HepG2 (cell line): ENCODE measurements at regions not wholly inside any gene's neighbourhood (a gene's known extent, or its start where the extent isn't known, plus 50 kb on each side); places are given as distances from the start of the nearest gene placed in this dataset.

Experiments
- ATAC-seq: fragments of 200-7000 bp; cut with Tn5 transposase; 3 replicates; pipeline ENCODE4 v1.9.1; 2020; ENCODE audit warnings: mild to moderate bottlenecking, moderate library complexity
- BruUV-seq: library from RNA; stranded (reverse); fragments of 400-500 nt; replicated peaks from 2 replicates; lab custom pipeline; 2021; lab: Mats Ljungman, UMichigan
- CTCF ChIA-PET: fragments of 300-600 bp; formaldehyde crosslinking; extraction: SDS; loops from one replicate; lab custom pipeline; 2021; ENCODE audit warnings: low total read pairs, inconsistent platforms, low intra/inter-chr PET ratio; lab: Yijun Ruan, JAX
- POLR2A ChIA-PET: fragments of 350-600 bp; sonication (Branson Sonifier 250); formaldehyde crosslinking; loops from one replicate; lab custom pipeline; 2020; ENCODE audit warnings: antibody characterized with exemption, inconsistent platforms; lab: Yijun Ruan, JAX
- DNase-seq: peaks from one replicate; pipeline ENCODE4 v3.0.0-alpha.2; 2015; ENCODE audit warnings: low spot score
- FAIRE-seq: peaks from 3 replicates; lab custom pipeline; 2011; peaks lifted over from hg19 to GRCh38; lab: Jason Lieb, UNC
- H2AFZ ChIP-seq: one replicate; pipeline ENCODE4 v1.6.1; 2011; ENCODE audit warnings: low read length, inconsistent platforms
- H3K27ac ChIP-seq: fragments of 300-600 bp; 3 replicates; pipeline ENCODE4 v1.8.0; 2011; ENCODE audit warnings: mixed run types, mild to moderate bottlenecking, mixed read lengths, low read length, inconsistent platforms; ENCODE audit not compliant: insufficient read depth; ENCODE audit errors: extremely low read length
- H3K27me3 ChIP-seq, 2 experiments: fragments of 200-600 bp in 1 of 2; 2 replicates in 1 of 2; 3 replicates in 1 of 2; pipeline versions ENCODE4 v1.6.0 to v1.8.0; 2011; ENCODE audit warnings: low read length in 2 of 2, mild to moderate bottlenecking in 2 of 2, moderate library complexity in 2 of 2, inconsistent platforms in 1 of 2; ENCODE audit not compliant: insufficient read depth in 2 of 2, control insufficient read depth in 1 of 2
- H3K36me3 ChIP-seq, 2 experiments: fragments of 200-600 bp in 1 of 2; replicated peaks in 1 of 2; 2 replicates in 1 of 2; 3 replicates in 1 of 2; pipeline versions ENCODE4 v1.5.1 to v1.8.0; 2011; ENCODE audit warnings: low read length in 2 of 2, inconsistent platforms in 1 of 2; ENCODE audit not compliant: insufficient read depth in 2 of 2, control insufficient read depth in 1 of 2
- H3K4me1 ChIP-seq: 2 replicates; pipeline ENCODE4 v1.5.1; 2012; ENCODE audit warnings: low read length, inconsistent platforms; ENCODE audit not compliant: insufficient read depth
- H3K4me2 ChIP-seq: 2 replicates; pipeline ENCODE4 v1.6.0; 2011; ENCODE audit warnings: low read depth, low read length, inconsistent platforms
- H3K4me3 ChIP-seq, 3 experiments: fragments of 200-600 bp in 1 of 3; sonication (generic), shearing (Covaris generic) in 1 of 3; replicated peaks in 1 of 3; 2 replicates each; pipeline ENCODE4 v1.5.1; 2011 to 2016; ENCODE audit warnings: low read length in 3 of 3, inconsistent platforms in 2 of 3, low read depth in 2 of 3, mild to moderate bottlenecking in 2 of 3, control low read depth in 1 of 3, mixed read lengths in 1 of 3; ENCODE audit not compliant: insufficient read depth in 1 of 3
- H3K79me2 ChIP-seq: one replicate; pipeline ENCODE4 v1.6.1; 2011; ENCODE audit warnings: low read length, inconsistent platforms; ENCODE audit not compliant: insufficient read depth
- H3K9ac ChIP-seq: 2 replicates; pipeline ENCODE4 v1.6.0; 2011; ENCODE audit warnings: mild to moderate bottlenecking, low read depth, low read length, inconsistent platforms; ENCODE audit not compliant: insufficient read depth
- H3K9me3 ChIP-seq: 2 replicates; pipeline ENCODE4 v1.5.1; 2012; ENCODE audit warnings: mild to moderate bottlenecking, low read length
- H4K20me1 ChIP-seq: 2 replicates; pipeline ENCODE4 v1.6.0; 2011; ENCODE audit warnings: inconsistent platforms, mild to moderate bottlenecking, low read length, moderate library complexity; ENCODE audit not compliant: insufficient read depth
- BRCA1 ChIP-seq: sonication (generic); formaldehyde crosslinking; IDR thresholded peaks from 2 replicates; pipeline ENCODE4 v1.4.0; 2020; ENCODE audit warnings: missing genetic modification reagents
- SMAD1 ChIP-seq: sonication (generic); formaldehyde crosslinking; IDR thresholded peaks from 2 replicates; pipeline ENCODE4 v1.4.0; 2020; ENCODE audit warnings: missing genetic modification reagents, low read depth, mild to moderate bottlenecking, borderline replicate concordance
- ZBTB21 ChIP-seq: sonication (generic); formaldehyde crosslinking; IDR thresholded peaks from 2 replicates; pipeline ENCODE4 v1.4.0; 2020; ENCODE audit warnings: missing genetic modification reagents
- WGBS: methylation state at CpG from one replicate; pipeline ENCODE4 v1.1.6; 2017; ENCODE audit warnings: low lambda C conversion rate; 5-methylcytosine and 5-hydroxymethylcytosine counted together
- in situ Hi-C: cut with HindIII; loops from 2 replicates; pipeline ENCODE4 v1.10.0; 2017; ENCODE audit warnings: low pct_unique_long_range_greater_than_20kb; ENCODE audit not compliant: extremely low pct_ligation_motif_present
- intact Hi-C: fragments of 100-400 bp; cut with micrococcal nuclease; formaldehyde crosslinking; loops from one replicate; pipeline ENCODE4 v1.10.0; 2022; ENCODE audit not compliant: unreplicated experiment
- TF ChIP-seq, protein P1 (sequence below): sonication (generic); formaldehyde crosslinking; IDR thresholded peaks from 2 replicates; pipeline ENCODE4 v1.4.0; 2020; ENCODE audit warnings: missing genetic modification reagents

DNA sequence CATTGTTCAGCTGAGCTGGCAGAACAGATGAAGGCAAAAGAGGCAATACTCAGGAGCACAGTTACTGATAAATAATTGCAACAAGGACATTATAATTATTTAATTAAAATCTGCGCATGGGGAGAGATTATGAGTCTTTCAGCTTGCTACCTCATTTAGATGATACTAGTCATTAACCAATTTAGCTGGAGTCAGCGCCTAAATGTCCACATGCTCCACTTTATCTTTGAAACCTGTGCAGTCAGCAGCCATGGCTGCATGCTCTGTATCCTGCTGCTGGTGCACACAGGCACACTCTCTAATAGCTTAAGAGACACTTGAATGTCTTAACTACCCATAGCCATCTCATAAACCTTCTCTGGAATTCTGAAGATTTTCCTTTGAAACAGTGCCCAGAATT lies 196.8 kb downstream of the PPP1R3A start:
- ChIA-PET POLR2A (no interaction called here), CTCF (no interaction called here)
- no peak overlapping the region for H2AFZ ChIP-seq
- FAIRE-seq (no peak), DNase-seq (no peak)
- no peak overlapping the region for H3K4me3 ChIP-seq
- BruUV-seq, result no TSS peak
- intact Hi-C loops (no loop called here), in situ Hi-C loops (loop anchor here (25.0 kb wide), 1 partner anchor 1185 kb away; no protein-coding TSS in a partner anchor)
- H3K9ac ChIP-seq, result no peak overlapping the region
- H3K27me3 ChIP-seq, result no peaks in the 10 kb centered on the region
- 6% methylated on average over 2 of the region's 2 CpGs for WGBS
- no peaks in the 10 kb centered on the region for H3K9me3 ChIP-seq
- TF ChIP-seq, protein P1, sequence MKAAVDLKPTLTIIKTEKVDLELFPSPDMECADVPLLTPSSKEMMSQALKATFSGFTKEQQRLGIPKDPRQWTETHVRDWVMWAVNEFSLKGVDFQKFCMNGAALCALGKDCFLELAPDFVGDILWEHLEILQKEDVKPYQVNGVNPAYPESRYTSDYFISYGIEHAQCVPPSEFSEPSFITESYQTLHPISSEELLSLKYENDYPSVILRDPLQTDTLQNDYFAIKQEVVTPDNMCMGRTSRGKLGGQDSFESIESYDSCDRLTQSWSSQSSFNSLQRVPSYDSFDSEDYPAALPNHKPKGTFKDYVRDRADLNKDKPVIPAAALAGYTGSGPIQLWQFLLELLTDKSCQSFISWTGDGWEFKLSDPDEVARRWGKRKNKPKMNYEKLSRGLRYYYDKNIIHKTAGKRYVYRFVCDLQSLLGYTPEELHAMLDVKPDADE (CRISPR knock-in tag), result no peak
- TF ChIP-seq ZBTB21 (CRISPR knock-in tag), result no peak
- TF ChIP-seq, all 625 proteins: peak for 0
- no peaks in the 10 kb centered on the region for H3K79me2 ChIP-seq
- H3K4me1 ChIP-seq, result no peaks in the 10 kb centered on the region
- no peaks in the 10 kb centered on the region for H3K36me3 ChIP-seq
- H3K27ac ChIP-seq, result no peak overlapping the region
- no peak for ATAC-seq
- H4K20me1 ChIP-seq, result no peaks in the 10 kb centered on the region
- no peak overlapping the region for H3K4me2 ChIP-seq

DNA sequence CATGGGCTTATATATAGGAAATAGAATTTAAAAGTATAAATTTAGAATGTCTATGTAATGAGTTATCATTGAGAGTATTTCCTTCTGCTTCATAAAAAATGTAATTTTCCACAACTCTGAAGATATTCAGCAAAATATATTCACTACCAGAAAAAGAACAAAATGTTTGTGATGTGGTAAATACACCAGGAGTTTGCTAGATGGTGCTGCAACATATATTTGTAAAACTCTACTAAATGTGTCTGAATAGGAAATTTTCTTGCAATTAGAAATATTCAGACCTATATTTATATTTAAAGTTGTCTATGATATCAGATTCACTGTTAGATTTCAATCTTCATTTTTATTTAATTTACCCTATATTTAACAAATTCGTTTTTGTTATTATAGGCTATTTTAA lies 201.1 kb downstream of the PPP1R3A start:
- intact Hi-C loops, result loop anchor here (10.0 kb wide), 1 partner anchor 563 kb away; no protein-coding TSS in a partner anchor
- no peak for ATAC-seq
- POLR2A ChIA-PET, result no interaction called here

More for the DNA sequence above, 201.1 kb downstream of the PPP1R3A start:
- DNase-seq, result no peak
- Histone ChIP-seq H3K4me3 (no peak overlapping the region), H3K79me2 (no peaks in the 10 kb centered on the region), H3K9ac (no peak overlapping the region), H3K4me1 (no peaks in the 10 kb centered on the region), H2AFZ (no peak overlapping the region), H3K27ac (no peak overlapping the region), H3K4me2 (no peak overlapping the region), H3K9me3 (no peaks in the 10 kb centered on the region), H4K20me1 (no peaks in the 10 kb centered on the region), H3K36me3 (no peaks in the 10 kb centered on the region), H3K27me3 (no peaks in the 10 kb centered on the region)
- FAIRE-seq, result no peak
- TF ChIP-seq BRCA1 (CRISPR knock-in tag) (no peak), SMAD1 (CRISPR knock-in tag) (no peak)
- in situ Hi-C loops, result loop anchor here (25.0 kb wide), 1 partner anchor 1180 kb away; no protein-coding TSS in a partner anchor
- CTCF ChIA-PET, result no interaction called here
- BruUV-seq, result no TSS peak
- 4% methylated on average over 1 of the region's 1 CpG for whole genome bisulfite sequencing
